Stimulated activated naive B cell treated with anti-CD40 and anti-IgM and Interleukin-4, amounts not matched to agents 10 μg/mL and 1 μg/mL and 100 μg/mL, for 72 hours (primary cell): ENCODE measurements at regions not wholly inside any gene's neighbourhood (a gene's known extent, or its start where the extent isn't known, plus 50 kb on each side); places are given as distances from the start of the nearest gene placed in this dataset.
"Not testable (repeated sequence)": the region's sequence is repeated elsewhere in the genome, so short reads cannot be mapped to it uniquely, and the experiment has no call there.

Source experiments
- ATAC-seq, 2 donors: fragments of 150-1000 bp; cut with Tn5 transposase; replicated peaks; 2 replicates each; pipeline ENCODE4 v1.10.0; 2021; ENCODE audit warnings: moderate library complexity in 1 of 2
- DNase-seq: peaks from one replicate; pipeline ENCODE4 v3.0.0; 2021
- H3K27ac Mint-ChIP-seq: one replicate; pipeline ENCODE4 v1.8.0; 2022; ENCODE audit warnings: mild to moderate bottlenecking, mixed read lengths
- H3K27me3 Mint-ChIP-seq, 2 donors: one replicate each; pipeline ENCODE4 v1.8.0; 2022; ENCODE audit warnings: mixed read lengths in 2 of 2
- H3K36me3 Mint-ChIP-seq, 2 donors: one replicate each; pipeline ENCODE4 v1.8.0; 2022; ENCODE audit warnings: mixed read lengths in 2 of 2, mild to moderate bottlenecking in 1 of 2
- H3K4me1 Mint-ChIP-seq, 2 donors: one replicate each; pipeline ENCODE4 v1.8.0; 2022; ENCODE audit warnings: mixed read lengths in 2 of 2, mild to moderate bottlenecking in 1 of 2
- H3K4me3 Mint-ChIP-seq, 2 donors: one replicate each; pipeline ENCODE4 v1.8.0; 2022; ENCODE audit warnings: mild to moderate bottlenecking in 2 of 2, mixed read lengths in 2 of 2, moderate library complexity in 1 of 2
- H3K9me3 Mint-ChIP-seq, 2 donors: one replicate each; pipeline ENCODE4 v1.8.0; 2022; ENCODE audit warnings: mixed read lengths in 2 of 2, mild to moderate bottlenecking in 1 of 2

- H3K4me3 Mint-ChIP-seq, result no peak overlapping the region
- H3K9me3 Mint-ChIP-seq, result no peaks in the 10 kb centered on the region
- ATAC-seq (no peak), DNase-seq (no peak)
- H3K4me1 Mint-ChIP-seq, result peaks cover 5 to 6% of the 10 kb centered on the region in 2 donors
- H3K36me3 Mint-ChIP-seq, result no peaks in the 10 kb centered on the region
- H3K27me3 Mint-ChIP-seq, result no peaks in the 10 kb centered on the region
- no peak overlapping the region for H3K27ac Mint-ChIP-seq
These were observed 70.3 kb upstream of the BBX start for GRCh38 chr3:107452436-107452835.

GRCh38 chr3:107453504-107453903 lies 69.3 kb upstream of the BBX start:
- Mint-ChIP-seq H3K27me3 (no peaks in the 10 kb centered on the region), H3K36me3 (no peaks in the 10 kb centered on the region), H3K9me3 (no peaks in the 10 kb centered on the region), H3K27ac (no peak overlapping the region), H3K4me1 (peaks cover 5 to 6% of the 10 kb centered on the region in 2 donors), H3K4me3 (no peak overlapping the region)
- ATAC-seq, result no peak
- DNase-seq, result no peak

DNA sequence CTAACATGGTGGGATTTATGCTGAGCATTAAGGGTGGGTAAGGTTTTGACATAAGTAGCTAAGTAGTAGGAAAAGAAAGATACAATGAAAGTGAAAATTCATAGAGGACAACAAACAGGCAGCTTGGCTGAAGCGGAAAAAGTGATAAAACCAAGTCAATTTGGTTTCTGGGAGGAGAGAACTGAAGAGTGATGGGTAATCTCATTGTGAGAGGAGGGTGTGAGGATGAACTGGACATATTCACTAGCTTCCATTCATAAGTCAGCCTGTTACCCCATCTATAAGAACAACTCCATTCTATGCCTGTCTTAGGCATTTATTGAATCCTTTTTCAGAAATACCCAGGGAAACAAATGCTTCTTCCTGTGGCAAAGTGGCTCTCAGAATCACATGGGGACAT lies 67.1 kb upstream of the BBX start:
- no peaks in the 10 kb centered on the region for H3K36me3 Mint-ChIP-seq
- ATAC-seq, result no peak
- no peak overlapping the region for H3K27ac Mint-ChIP-seq
- H3K4me1 Mint-ChIP-seq, result peaks cover 5 to 6% of the 10 kb centered on the region in 2 donors
- DNase-seq, result no peak
- H3K9me3 Mint-ChIP-seq, result no peaks in the 10 kb centered on the region
- no peaks in the 10 kb centered on the region for H3K27me3 Mint-ChIP-seq
- H3K4me3 Mint-ChIP-seq, result no peak overlapping the region

- H3K27me3 Mint-ChIP-seq, result no peaks in the 10 kb centered on the region
- H3K9me3 Mint-ChIP-seq, result no peaks in the 10 kb centered on the region
- no peaks in the 10 kb centered on the region for H3K36me3 Mint-ChIP-seq
- DNase-seq (no peak), ATAC-seq (no peak)
- H3K4me1 Mint-ChIP-seq, result peaks cover 5 to 6% of the 10 kb centered on the region in 2 donors
- H3K4me3 Mint-ChIP-seq, result no peak overlapping the region
- no peak overlapping the region for H3K27ac Mint-ChIP-seq
These were observed 66.3 kb upstream of the BBX start for GRCh38 chr3:107456501-107456900.

- no peak overlapping the region for H3K27ac Mint-ChIP-seq
- H3K36me3 Mint-ChIP-seq, result no peaks in the 10 kb centered on the region
- no peak overlapping the region for H3K4me3 Mint-ChIP-seq
- no peaks in the 10 kb centered on the region for H3K27me3 Mint-ChIP-seq
- DNase-seq (no peak), ATAC-seq (no peak)
- H3K9me3 Mint-ChIP-seq, result no peaks in the 10 kb centered on the region
- peaks cover 5 to 6% of the 10 kb centered on the region in 2 donors for H3K4me1 Mint-ChIP-seq
These were observed 63.9 kb upstream of the BBX start for GRCh38 chr3:107458871-107459270.

DNA sequence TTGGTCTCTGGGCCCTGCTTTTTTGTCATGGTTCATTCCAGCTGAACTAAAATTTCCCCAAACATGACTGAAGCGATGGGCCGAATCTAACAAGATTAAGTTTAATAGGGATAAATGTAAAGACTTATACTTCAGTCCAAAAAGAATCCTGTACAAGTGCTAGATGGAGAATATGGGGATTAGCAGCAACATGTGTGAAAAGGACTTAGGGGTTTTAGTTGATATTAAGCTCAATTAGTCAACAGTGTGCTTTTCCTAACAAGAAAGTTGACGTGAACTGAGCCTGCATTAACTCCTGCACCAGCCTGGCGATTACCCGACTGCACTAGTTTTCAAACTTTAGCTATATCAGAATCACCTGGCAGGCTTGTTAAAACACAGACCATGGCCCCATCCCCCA lies 61.0 kb upstream of the BBX start:
- DNase-seq, result no peak
- no peaks in the 10 kb centered on the region for H3K9me3 Mint-ChIP-seq
- no peaks in the 10 kb centered on the region for H3K27me3 Mint-ChIP-seq
- no peak for ATAC-seq
- no peaks in the 10 kb centered on the region for H3K36me3 Mint-ChIP-seq
- no peaks in the 10 kb centered on the region for H3K4me1 Mint-ChIP-seq
- no peak overlapping the region for H3K27ac Mint-ChIP-seq
- H3K4me3 Mint-ChIP-seq, result no peak overlapping the region

DNA sequence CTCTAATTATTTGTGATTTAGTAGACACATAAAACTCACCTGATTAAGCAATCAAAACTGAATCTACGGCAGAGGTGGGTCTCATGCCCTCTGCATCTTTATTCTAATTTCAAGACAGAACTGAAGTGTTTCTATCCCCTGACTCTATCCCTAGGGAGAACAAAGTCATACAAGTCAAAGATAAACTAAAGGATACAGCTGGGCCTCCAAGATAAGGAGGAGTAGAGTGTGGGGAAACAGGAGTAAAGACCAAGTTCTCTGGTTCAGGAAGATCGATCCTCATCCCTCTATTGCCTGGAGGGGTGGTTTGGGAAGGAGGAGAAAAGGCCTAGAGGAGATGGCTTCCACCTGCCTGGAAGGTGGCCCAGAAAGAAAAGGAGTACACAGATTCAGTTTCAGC lies 58.7 kb upstream of the BBX start:
- ATAC-seq, result no peak
- Mint-ChIP-seq H3K27me3 (peaks cover 0 to 4% of the 10 kb centered on the region in 2 donors), H3K9me3 (no peaks in the 10 kb centered on the region), H3K4me3 (no peak overlapping the region), H3K36me3 (no peaks in the 10 kb centered on the region), H3K4me1 (no peaks in the 10 kb centered on the region), H3K27ac (no peak overlapping the region)
- DNase-seq, result no peak

DNA sequence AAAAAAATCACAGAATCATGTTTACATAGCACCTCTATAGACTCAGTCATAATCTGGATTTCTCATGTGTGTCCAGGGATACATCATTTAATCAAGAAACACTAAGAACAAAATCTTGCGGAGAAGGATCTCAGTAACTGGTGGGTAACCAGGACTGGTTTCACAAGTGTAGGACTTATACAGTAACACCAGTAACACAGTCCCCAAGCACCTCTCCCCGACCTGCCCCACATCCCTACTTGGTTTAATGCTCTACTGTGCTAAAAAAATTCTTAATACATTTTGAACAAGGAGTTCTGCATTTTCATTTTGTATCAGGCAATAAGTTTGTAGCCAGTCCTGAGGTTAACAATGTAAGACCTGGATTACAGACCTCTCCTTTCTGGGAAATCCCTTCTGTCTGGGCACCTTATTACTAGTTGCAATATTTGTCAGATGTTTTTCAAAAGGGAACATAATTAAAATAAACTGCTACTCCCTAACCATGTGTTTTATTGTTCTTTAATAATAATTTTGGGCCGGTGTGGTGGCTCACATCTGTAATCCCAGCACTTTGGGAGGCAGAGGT lies 57.6 kb upstream of the BBX start:
- ATAC-seq, result peak; percentile 60 to 90
- Mint-ChIP-seq H3K4me1 (no peaks in the 10 kb centered on the region), H3K27me3 (peaks cover 5 to 11% of the 10 kb centered on the region in 2 donors), H3K36me3 (no peaks in the 10 kb centered on the region), H3K9me3 (no peaks in the 10 kb centered on the region), H3K4me3 (no peak overlapping the region), H3K27ac (no peak overlapping the region)
- DNase-seq, result no peak

DNA sequence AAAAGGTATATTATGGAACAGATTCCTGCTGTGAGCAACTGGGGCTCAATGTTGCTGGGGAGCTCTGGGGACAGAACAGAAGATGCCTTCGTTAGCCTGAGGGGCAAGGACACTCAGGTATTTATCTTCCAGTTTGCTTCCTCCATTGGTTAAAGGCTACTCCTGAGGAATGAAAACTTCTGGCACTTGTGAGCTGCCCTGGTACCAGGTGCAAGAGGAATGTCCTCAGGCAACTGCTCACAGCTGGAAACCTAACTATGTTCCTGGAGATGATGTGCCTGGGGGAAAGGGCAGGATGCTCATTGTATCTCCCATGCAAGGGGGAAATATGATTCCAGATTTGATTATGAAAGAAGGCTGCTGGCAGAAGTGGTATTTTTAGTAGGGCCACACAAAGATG lies 54.0 kb upstream of the BBX start:
- peaks cover 0 to 4% of the 10 kb centered on the region in 2 donors for H3K36me3 Mint-ChIP-seq
- ATAC-seq, result no peak
- H3K27ac Mint-ChIP-seq, result no peak overlapping the region
- H3K27me3 Mint-ChIP-seq, result peaks cover 23 to 27% of the 10 kb centered on the region in 2 donors
- no peaks in the 10 kb centered on the region for H3K4me1 Mint-ChIP-seq
- H3K9me3 Mint-ChIP-seq, result peaks cover 8 to 9% of the 10 kb centered on the region in 2 donors
- no peak for DNase-seq
- no peak overlapping the region for H3K4me3 Mint-ChIP-seq

GRCh38 chr3:107470496-107470895 lies 52.3 kb upstream of the BBX start:
- H3K27ac Mint-ChIP-seq, H3K4me3 Mint-ChIP-seq, H3K36me3 Mint-ChIP-seq, DNase-seq, ATAC-seq, H3K4me1 Mint-ChIP-seq: not testable (repeated sequence)
- Mint-ChIP-seq H3K27me3 (peaks cover 23 to 27% of the 10 kb centered on the region in 2 donors), H3K9me3 (peaks cover 9 to 12% of the 10 kb centered on the region in 2 donors)
